PC-9 (cell line): ENCODE measurements at regions not wholly inside any gene's neighbourhood (a gene's known extent, or its start where the extent isn't known, plus 50 kb on each side); places are given as distances from the start of the nearest gene placed in this dataset.

Experiments used
- BruUV-seq: library from RNA; stranded (reverse); fragments of 400-500 nt; replicated peaks from 2 replicates; lab custom pipeline; 2021; lab: Mats Ljungman, UMichigan
- CTCF ChIA-PET: fragments of 300-600 bp; sonication (Branson Sonifier 250); formaldehyde crosslinking; loops from one replicate; lab custom pipeline; 2022; ENCODE audit warnings: antibody characterized with exemption; lab: Charles Lee
- POLR2A ChIA-PET: fragments of 300-600 bp; sonication (Branson Sonifier 250); formaldehyde crosslinking; loops from one replicate; lab custom pipeline; 2022; ENCODE audit warnings: antibody characterized with exemption; ENCODE audit not compliant: unreplicated experiment; lab: Charles Lee
- DNase-seq, 2 experiments: peaks; one replicate each; pipeline versions ENCODE4 v3.0.0 to v3.0.0-alpha.2; 2015 to 2022; ENCODE audit warnings: mixed read lengths in 1 of 2
- H2AFZ ChIP-seq: fragments of 200-600 bp; sonication (generic); 2 replicates; pipeline ENCODE4 v1.8.1; 2017; ENCODE audit warnings: antibody characterized with exemption
- H3F3A ChIP-seq: fragments of 200-600 bp; sonication (generic); 2 replicates; pipeline ENCODE4 v1.8.1; 2017; ENCODE audit warnings: antibody characterized with exemption, mild to moderate bottlenecking, low read depth; ENCODE audit not compliant: insufficient read depth
- H3K27ac ChIP-seq: fragments of 200-600 bp; sonication (generic); 2 replicates; pipeline ENCODE4 v1.6.1; 2016; ENCODE audit warnings: mixed run types
- H3K27me3 ChIP-seq: fragments of 200-600 bp; sonication (generic); 2 replicates; pipeline ENCODE4 v1.6.1; 2016; ENCODE audit warnings: low read depth, mixed run types; ENCODE audit not compliant: insufficient read depth
- H3K36me3 ChIP-seq: fragments of 200-600 bp; sonication (generic); 2 replicates; pipeline ENCODE4 v1.6.1; 2016; ENCODE audit warnings: low read depth, mixed run types
- H3K4me1 ChIP-seq: fragments of 200-600 bp; sonication (generic); replicated peaks from 2 replicates; pipeline ENCODE4 v1.6.1; 2016; ENCODE audit warnings: mixed run types; ENCODE audit not compliant: insufficient read depth
- H3K4me2 ChIP-seq: fragments of 200-600 bp; sonication (generic); 2 replicates; pipeline ENCODE4 v1.6.1; 2017; ENCODE audit warnings: mixed run types
- H3K4me3 ChIP-seq: fragments of 200-600 bp; sonication (generic); 2 replicates; pipeline ENCODE4 v1.6.1; 2016; ENCODE audit warnings: mixed run types
- H3K79me2 ChIP-seq: fragments of 200-600 bp; sonication (generic); 2 replicates; pipeline ENCODE4 v1.6.1; 2017; ENCODE audit warnings: low read depth, mixed run types
- H3K9me2 ChIP-seq: fragments of 200-600 bp; sonication (generic); 2 replicates; pipeline ENCODE4 v1.8.1; 2017; ENCODE audit warnings: mild to moderate bottlenecking; ENCODE audit not compliant: insufficient read depth
- H3K9me3 ChIP-seq: fragments of 200-600 bp; sonication (generic); 2 replicates; pipeline ENCODE4 v1.8.1; 2016; ENCODE audit warnings: low read depth; ENCODE audit not compliant: insufficient read depth
- H4K20me1 ChIP-seq: fragments of 200-600 bp; sonication (generic); 2 replicates; pipeline ENCODE4 v1.8.1; 2017; ENCODE audit not compliant: insufficient read depth
- CTCF ChIP-seq: fragments of 200-600 bp; sonication (generic); conservative IDR thresholded peaks from 2 replicates; pipeline ENCODE4 v1.6.1; 2017; ENCODE audit warnings: mixed run types, antibody characterized with exemption, mild to moderate bottlenecking, moderate library complexity
- EZH2 ChIP-seq: fragments of 200-600 bp; sonication (generic); IDR thresholded peaks from 2 replicates; pipeline ENCODE4 v1.8.0; 2017; ENCODE audit warnings: antibody characterized with exemption, low read depth
- intact Hi-C: fragments of 100-400 bp; cut with micrococcal nuclease; formaldehyde crosslinking; loops from one replicate; pipeline ENCODE4 v1.10.0; 2022; ENCODE audit not compliant: unreplicated experiment

DNA sequence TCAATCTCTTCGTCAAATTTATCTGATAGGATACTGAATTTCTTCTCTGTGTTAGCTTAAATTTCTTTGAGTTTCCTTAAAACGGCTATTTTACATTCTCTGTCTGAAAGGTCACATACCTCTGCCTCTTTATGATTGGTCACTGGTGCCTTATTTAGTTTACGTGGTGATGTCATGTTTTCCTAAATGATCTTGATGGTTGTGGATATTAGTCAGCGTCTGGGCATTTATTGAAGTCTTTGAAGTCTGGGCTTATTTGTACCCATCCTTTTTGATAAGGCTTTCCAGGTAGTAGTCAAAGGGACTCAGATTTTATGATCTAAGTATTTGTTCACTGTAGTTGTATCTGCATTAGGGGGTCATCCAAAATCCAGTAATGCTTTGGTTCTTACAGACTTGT lies 1407.5 kb upstream of the LRRTM3 start:
- H3K27me3 ChIP-seq = no peaks in the 10 kb centered on the region
- BruUV-seq = no TSS peak
- no peak overlapping the region for H3K4me2 ChIP-seq
- H3K9me2 ChIP-seq = no peaks in the 10 kb centered on the region; the same call in 1 of the 2 replicates
- no peaks in the 10 kb centered on the region for H3K36me3 ChIP-seq
- no peak overlapping the region for H3K4me3 ChIP-seq
- no peaks in the 10 kb centered on the region for H3K79me2 ChIP-seq
- DNase-seq = no peak
- no peak overlapping the region for H3K27ac ChIP-seq
- intact Hi-C loops = no loop called here
- POLR2A ChIA-PET = interaction anchor here (0.6 kb wide), 1 partner anchor 134 kb away, joined by 6 read pairs; no protein-coding TSS in a partner anchor
- H3K4me1 ChIP-seq = peaks cover 7% of the 10 kb centered on the region
- H3F3A ChIP-seq = no peaks in the 10 kb centered on the region
- no peak for TF ChIP-seq EZH2
- no peak for TF ChIP-seq CTCF
- H3K9me3 ChIP-seq = 0 out of 2 replicates have a peak, but pooled peaks cover 2% of the 10 kb centered on the region
- CTCF ChIA-PET = no interaction called here
- H4K20me1 ChIP-seq = no peaks in the 10 kb centered on the region
- no peak overlapping the region for H2AFZ ChIP-seq

DNA sequence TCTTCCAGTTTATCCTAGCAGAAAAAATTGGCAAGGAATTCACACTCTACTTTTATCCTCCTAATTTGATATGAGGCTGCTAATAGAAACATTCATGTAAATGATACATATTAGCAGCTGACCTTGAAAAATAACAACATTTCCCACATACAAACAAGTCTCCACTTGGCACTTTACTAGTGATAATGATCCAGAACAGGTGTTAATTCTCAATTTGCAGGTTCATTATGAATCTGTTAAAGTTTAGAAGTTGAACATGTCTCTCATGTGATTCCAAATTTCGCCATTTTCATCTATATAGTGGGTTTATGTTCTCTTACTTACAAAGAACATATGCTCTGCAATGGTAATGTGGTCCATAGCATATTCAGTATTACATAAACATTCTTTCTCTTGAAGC lies 1396.8 kb upstream of the LRRTM3 start:
- Histone ChIP-seq H3K27me3 (no peaks in the 10 kb centered on the region), H3K79me2 (no peaks in the 10 kb centered on the region), H3K4me2 (no peak overlapping the region), H3K27ac (no peak overlapping the region), H3K4me1 (no peaks in the 10 kb centered on the region), H2AFZ (no peak overlapping the region), H4K20me1 (no peaks in the 10 kb centered on the region), H3F3A (no peaks in the 10 kb centered on the region), H3K4me3 (no peak overlapping the region), H3K9me2 (no peaks in the 10 kb centered on the region), H3K36me3 (no peaks in the 10 kb centered on the region), H3K9me3 (no peaks in the 10 kb centered on the region)
- DNase-seq = no peak
- TF ChIP-seq EZH2 (no peak), CTCF (no peak)
- CTCF ChIA-PET = no interaction called here
- intact Hi-C loops = no loop called here
- BruUV-seq = no TSS peak
- POLR2A ChIA-PET = no interaction called here

- Histone ChIP-seq H4K20me1 (no peaks in the 10 kb centered on the region), H3K4me1 (no peaks in the 10 kb centered on the region), H3K27ac (no peak overlapping the region), H3K4me3 (no peak overlapping the region), H3K9me2 (no peaks in the 10 kb centered on the region), H3K4me2 (no peak overlapping the region), H3K36me3 (no peaks in the 10 kb centered on the region), H2AFZ (no peak overlapping the region), H3K9me3 (no peaks in the 10 kb centered on the region), H3K79me2 (no peaks in the 10 kb centered on the region), H3F3A (no peaks in the 10 kb centered on the region), H3K27me3 (no peaks in the 10 kb centered on the region)
- no TSS peak for BruUV-seq
- ChIA-PET CTCF (no interaction called here), POLR2A (no interaction called here)
- intact Hi-C loops = no loop called here
- TF ChIP-seq EZH2 = no peak
- no peak for TF ChIP-seq CTCF
- no peak for DNase-seq
Observed at GRCh38 chr10:65531545-65531944, 1394.3 kb upstream of the LRRTM3 start.
